Stimulated activated CD8-positive, alpha-beta memory T cell treated with anti-CD3 and anti-CD28 coated beads, Interleukin-4, amount 100 ng/mL, for 4 hours (primary cell): ENCODE measurements at regions not wholly inside any gene's neighbourhood (a gene's known extent, or its start where the extent isn't known, plus 50 kb on each side); places are given as distances from the start of the nearest gene placed in this dataset.

ENCODE experiments used
- DNase-seq, 2 donors: peaks; one replicate each; pipeline ENCODE4 v3.0.0-alpha.2; 2020; ENCODE audit warnings: low read depth in 2 of 2, low spot score in 1 of 2

GRCh38 chr20:4601630-4602296, 84.5 kb upstream of the PRNP start:
- DNase-seq, result no peak

GRCh38 chr20:4600308-4601014, 85.8 kb upstream of the PRNP start:
- no peak for DNase-seq

- DNase-seq, result no peak
These were observed 89.0 kb upstream of the PRNP start for GRCh38 chr20:4597215-4597614.

GRCh38 chr20:4593149-4593525, 93.1 kb upstream of the PRNP start:
- no peak for DNase-seq

GRCh38 chr20:4592316-4593148, 93.7 kb upstream of the PRNP start:
- peak in 1 of 2 donors; percentile 30 for DNase-seq

- no peak for DNase-seq
These were observed 94.3 kb upstream of the PRNP start for GRCh38 chr20:4591975-4592315.

GRCh38 chr20:4585758-4586157, 100.5 kb upstream of the PRNP start:
- no peak for DNase-seq

- DNase-seq, result no peak
These were observed 101.0 kb upstream of the PRNP start for GRCh38 chr20:4585104-4585753.

GRCh38 chr20:4584510-4584909, 101.7 kb upstream of the PRNP start:
- no peak for DNase-seq

- DNase-seq, result no peak
These were observed 104.4 kb upstream of the PRNP start for GRCh38 chr20:4581838-4582237.

GRCh38 chr20:4578375-4578774, 107.9 kb upstream of the PRNP start:
- DNase-seq, result no peak

GRCh38 chr20:4574356-4574690, 111.9 kb upstream of the PRNP start:
- DNase-seq, result no peak

- DNase-seq, result no peak
These were observed 112.5 kb upstream of the PRNP start for GRCh38 chr20:4573564-4574355.

- no peak for DNase-seq
These were observed 114.3 kb upstream of the PRNP start for GRCh38 chr20:4571759-4572531.

- DNase-seq, result no peak
These were observed 116.4 kb upstream of the PRNP start for GRCh38 chr20:4569865-4570264.

- DNase-seq, result no peak
These were observed 117.2 kb upstream of the PRNP start for GRCh38 chr20:4569092-4569491.

- no peak for DNase-seq
These were observed 117.8 kb upstream of the PRNP start for GRCh38 chr20:4568361-4568959.

- no peak for DNase-seq
These were observed 119.1 kb upstream of the PRNP start for GRCh38 chr20:4567170-4567569.

- no peak for DNase-seq
These were observed 122.7 kb upstream of the PRNP start for GRCh38 chr20:4563534-4563933.

GRCh38 chr20:4563031-4563430, 123.2 kb upstream of the PRNP start:
- no peak for DNase-seq
